Embryonic facial prominence (tissue), 1 donor: ENCODE measurements at regions not wholly inside any gene's neighbourhood (a gene's known extent, or its start where the extent isn't known, plus 50 kb on each side); places are given as distances from the start of the nearest gene placed in this dataset.

Experiments
- DNase-seq: peaks from one replicate; pipeline ENCODE4 v3.0.0-alpha.2; 2016; ENCODE audit errors: extremely low spot score

- peak; percentile 50 for DNase-seq
These were observed 88.3 kb upstream of the ARHGAP29 start for GRCh38 chr1:94325377-94326302.

GRCh38 chr1:94324178-94324544 lies 86.8 kb upstream of the ARHGAP29 start:
- DNase-seq, result no peak

- no peak for DNase-seq
These were observed 86.2 kb upstream of the ARHGAP29 start for GRCh38 chr1:94323311-94324177.

GRCh38 chr1:94322696-94323095 lies 85.3 kb upstream of the ARHGAP29 start:
- no peak for DNase-seq

GRCh38 chr1:94321662-94322061 lies 84.3 kb upstream of the ARHGAP29 start:
- DNase-seq, result no peak

- no peak for DNase-seq
These were observed 82.1 kb upstream of the ARHGAP29 start for GRCh38 chr1:94319319-94320102.

GRCh38 chr1:94318505-94319030 lies 81.2 kb upstream of the ARHGAP29 start:
- DNase-seq, result no peak

GRCh38 chr1:94317790-94318188 lies 80.4 kb upstream of the ARHGAP29 start:
- no peak for DNase-seq

- no peak for DNase-seq
These were observed 79.7 kb upstream of the ARHGAP29 start for GRCh38 chr1:94316836-94317789.

- no peak for DNase-seq
These were observed 78.8 kb upstream of the ARHGAP29 start for GRCh38 chr1:94316183-94316582.

- no peak for DNase-seq
These were observed 78.2 kb upstream of the ARHGAP29 start for GRCh38 chr1:94315552-94316116.

- no peak for DNase-seq
These were observed 77.0 kb upstream of the ARHGAP29 start for GRCh38 chr1:94314222-94314858.

- DNase-seq, result no peak
These were observed 73.3 kb upstream of the ARHGAP29 start for GRCh38 chr1:94310570-94311270.

- no peak for DNase-seq
These were observed 72.6 kb upstream of the ARHGAP29 start for GRCh38 chr1:94309829-94310569.

GRCh38 chr1:94309216-94309615 lies 71.8 kb upstream of the ARHGAP29 start:
- no peak for DNase-seq

GRCh38 chr1:94306521-94306920 lies 69.1 kb upstream of the ARHGAP29 start:
- no peak for DNase-seq

- no peak for DNase-seq
These were observed 68.3 kb upstream of the ARHGAP29 start for GRCh38 chr1:94305704-94306103.

- no peak for DNase-seq
These were observed 67.2 kb upstream of the ARHGAP29 start for GRCh38 chr1:94304553-94304952.
